K562 (cell line): ENCODE measurements at regions not wholly inside any gene's neighbourhood (a gene's known extent, or its start where the extent isn't known, plus 50 kb on each side); places are given as distances from the start of the nearest gene placed in this dataset.

Experiments used
- BDP1 ChIP-seq: IDR thresholded peaks from 3 replicates; pipeline ENCODE4 v1.6.1; 2011; ENCODE audit not compliant: insufficient read length, insufficient read depth
- MCM7 ChIP-seq, 2 experiments: fragments of 450-650 bp; IDR thresholded peaks; 2 replicates each; pipeline ENCODE4 v1.6.1; 2016 to 2018
- SETDB1 ChIP-seq: IDR thresholded peaks from one replicate; pipeline ENCODE4 v1.6.1; 2012; ENCODE audit warnings: low read length, control low read depth, inconsistent platforms
- SUPT5H ChIP-seq: fragments of 450-650 bp; IDR thresholded peaks from 2 replicates; pipeline ENCODE4 v1.6.1; 2016
- TEAD1 ChIP-seq, 2 experiments: fragments of 450-650 bp in 1 of 2; sonication (generic) in 1 of 2; formaldehyde crosslinking; IDR thresholded peaks; 2 replicates each; pipeline versions ENCODE4 v1.4.0 to v1.8.0; 2020 to 2022; ENCODE audit warnings: mild to moderate bottlenecking in 2 of 2, missing genetic modification reagents in 1 of 2
- ZSCAN29 ChIP-seq: fragments of 450-650 bp; IDR thresholded peaks from 2 replicates; pipeline ENCODE4 v1.6.1; 2017
- TF ChIP-seq, protein P1 (sequence below): sonication (generic); formaldehyde crosslinking; IDR thresholded peaks from 2 replicates; pipeline ENCODE4 v1.5.0; 2020; ENCODE audit warnings: missing genetic modification reagents
- TF ChIP-seq, protein P2 (sequence below): fragments of 250-450 bp; sonication (Bioruptor Pico); IDR thresholded peaks from 2 replicates; pipeline ENCODE4 v1.4.0; 2020; ENCODE audit warnings: borderline replicate concordance
- TF ChIP-seq, protein P3 (sequence below): fragments of 250-450 bp; sonication (Bioruptor Pico); IDR thresholded peaks from 2 replicates; pipeline ENCODE4 v1.5.1; 2021; ENCODE audit warnings: mild to moderate bottlenecking
- TF ChIP-seq, protein P4 (sequence below): fragments of 200-800 bp; sonication (Bioruptor generic); IDR thresholded peaks from 2 replicates; pipeline ENCODE4 v1.6.1; 2017; ENCODE audit warnings: missing genetic modification characterization, missing compliant biosample characterization

DNA sequence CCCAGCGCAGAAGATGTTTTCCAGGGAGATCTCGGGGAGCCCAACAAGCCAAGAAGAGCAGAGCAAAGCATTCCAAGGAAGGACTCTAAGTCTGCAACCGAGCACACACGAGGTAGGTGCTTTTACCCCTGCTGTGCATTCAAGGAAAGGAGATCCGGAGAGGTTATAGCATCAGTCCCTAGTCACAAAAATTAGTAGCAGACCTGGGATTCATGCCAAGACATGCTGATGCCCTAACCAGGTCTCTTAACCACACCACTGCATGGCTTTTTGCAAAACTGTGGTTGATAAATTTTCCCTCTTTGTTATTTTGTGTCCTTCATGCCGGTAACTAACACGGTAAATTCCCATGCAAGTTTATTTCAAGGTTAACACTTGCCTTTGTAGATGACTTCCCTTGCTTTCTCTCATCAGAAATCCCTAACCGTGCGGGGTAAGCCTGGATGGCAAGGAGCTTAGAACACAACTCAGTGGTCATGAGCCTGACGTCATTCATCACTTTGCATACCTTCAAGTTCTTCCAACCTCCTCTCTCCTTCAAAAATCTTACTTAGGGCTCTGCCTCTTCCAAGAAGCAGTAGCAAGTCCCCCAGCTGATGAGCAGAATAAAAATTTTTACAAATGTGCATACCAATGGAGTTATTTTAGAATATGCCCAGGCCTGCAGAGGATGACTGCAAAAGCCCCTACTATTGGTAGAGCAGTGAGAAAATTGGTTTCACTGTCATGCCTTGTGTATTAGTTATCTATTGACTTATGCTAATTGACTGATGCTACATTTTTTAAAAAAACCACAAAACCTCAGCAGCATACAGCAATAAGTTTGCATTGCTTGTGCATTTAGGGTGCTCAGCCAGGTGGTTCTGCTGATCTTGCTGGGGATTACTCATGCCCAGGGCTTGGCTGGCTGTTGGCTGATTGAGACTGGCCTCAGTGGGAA is 465.1 kb downstream of the MN1 start (continued):
- TF ChIP-seq, protein P1, sequence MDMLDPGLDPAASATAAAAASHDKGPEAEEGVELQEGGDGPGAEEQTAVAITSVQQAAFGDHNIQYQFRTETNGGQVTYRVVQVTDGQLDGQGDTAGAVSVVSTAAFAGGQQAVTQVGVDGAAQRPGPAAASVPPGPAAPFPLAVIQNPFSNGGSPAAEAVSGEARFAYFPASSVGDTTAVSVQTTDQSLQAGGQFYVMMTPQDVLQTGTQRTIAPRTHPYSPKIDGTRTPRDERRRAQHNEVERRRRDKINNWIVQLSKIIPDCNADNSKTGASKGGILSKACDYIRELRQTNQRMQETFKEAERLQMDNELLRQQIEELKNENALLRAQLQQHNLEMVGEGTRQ (CRISPR knock-in tag), result no peak
- TF ChIP-seq, protein P2, sequence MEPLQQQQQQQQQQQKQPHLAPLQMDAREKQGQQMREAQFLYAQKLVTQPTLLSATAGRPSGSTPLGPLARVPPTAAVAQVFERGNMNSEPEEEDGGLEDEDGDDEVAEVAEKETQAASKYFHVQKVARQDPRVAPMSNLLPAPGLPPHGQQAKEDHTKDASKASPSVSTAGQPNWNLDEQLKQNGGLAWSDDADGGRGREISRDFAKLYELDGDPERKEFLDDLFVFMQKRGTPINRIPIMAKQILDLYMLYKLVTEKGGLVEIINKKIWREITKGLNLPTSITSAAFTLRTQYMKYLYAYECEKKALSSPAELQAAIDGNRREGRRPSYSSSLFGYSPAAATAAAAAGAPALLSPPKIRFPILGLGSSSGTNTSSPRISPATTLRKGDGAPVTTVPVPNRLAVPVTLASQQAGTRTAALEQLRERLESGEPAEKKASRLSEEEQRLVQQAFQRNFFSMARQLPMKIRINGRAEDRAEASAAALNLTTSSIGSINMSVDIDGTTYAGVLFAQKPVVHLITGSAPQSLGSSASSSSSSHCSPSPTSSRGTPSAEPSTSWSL (CRISPR knock-in tag), result no peak
- TF ChIP-seq, protein P3, sequence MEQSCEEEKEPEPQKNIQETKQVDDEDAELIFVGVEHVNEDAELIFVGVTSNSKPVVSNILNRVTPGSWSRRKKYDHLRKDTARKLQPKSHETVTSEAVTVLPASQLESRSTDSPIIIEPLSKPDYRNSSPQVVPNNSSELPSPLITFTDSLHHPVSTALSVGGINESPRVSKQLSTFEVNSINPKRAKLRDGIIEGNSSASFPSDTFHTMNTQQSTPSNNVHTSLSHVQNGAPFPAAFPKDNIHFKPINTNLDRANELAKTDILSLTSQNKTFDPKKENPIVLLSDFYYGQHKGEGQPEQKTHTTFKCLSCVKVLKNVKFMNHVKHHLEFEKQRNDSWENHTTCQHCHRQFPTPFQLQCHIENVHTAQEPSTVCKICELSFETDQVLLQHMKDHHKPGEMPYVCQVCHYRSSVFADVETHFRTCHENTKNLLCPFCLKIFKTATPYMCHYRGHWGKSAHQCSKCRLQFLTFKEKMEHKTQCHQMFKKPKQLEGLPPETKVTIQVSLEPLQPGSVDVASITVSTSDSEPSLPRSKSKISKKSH, result no peak
- TF ChIP-seq ZSCAN29 (no peak), BDP1 (no peak), TEAD1 (CRISPR knock-in tag; IDR thresholded peaks at IDR 0.05) (no peak), SUPT5H (no peak), MCM7 (IDR thresholded peaks at IDR 0.05) (no peak), SETDB1 (no peak)
- TF ChIP-seq, protein P4, sequence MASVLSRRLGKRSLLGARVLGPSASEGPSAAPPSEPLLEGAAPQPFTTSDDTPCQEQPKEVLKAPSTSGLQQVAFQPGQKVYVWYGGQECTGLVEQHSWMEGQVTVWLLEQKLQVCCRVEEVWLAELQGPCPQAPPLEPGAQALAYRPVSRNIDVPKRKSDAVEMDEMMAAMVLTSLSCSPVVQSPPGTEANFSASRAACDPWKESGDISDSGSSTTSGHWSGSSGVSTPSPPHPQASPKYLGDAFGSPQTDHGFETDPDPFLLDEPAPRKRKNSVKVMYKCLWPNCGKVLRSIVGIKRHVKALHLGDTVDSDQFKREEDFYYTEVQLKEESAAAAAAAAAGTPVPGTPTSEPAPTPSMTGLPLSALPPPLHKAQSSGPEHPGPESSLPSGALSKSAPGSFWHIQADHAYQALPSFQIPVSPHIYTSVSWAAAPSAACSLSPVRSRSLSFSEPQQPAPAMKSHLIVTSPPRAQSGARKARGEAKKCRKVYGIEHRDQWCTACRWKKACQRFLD, result no peak
